ENCODE measurements at regions not wholly inside any gene's neighbourhood (a gene's known extent, or its start where the extent isn't known, plus 50 kb on each side); places are given as distances from the start of the nearest gene placed in this dataset.
"Not testable (repeated sequence)": the region's sequence is repeated elsewhere in the genome, so short reads cannot be mapped to it uniquely, and the experiment has no call there.

- no peak for DNase-seq
- no peaks in the 10 kb centered on the region for H3K9me3 Mint-ChIP-seq (ENCODE audit: low read depth)
- CTCF ChIA-PET, result interaction anchor here (0.6 kb wide), 1 partner anchor 17 kb away, joined by 4 read pairs; no protein-coding TSS in a partner anchor
- peaks cover 8% of the 10 kb centered on the region for H3K4me1 Mint-ChIP-seq
- no peaks in the 10 kb centered on the region for H3K36me3 Mint-ChIP-seq (ENCODE audit: low read depth)
- ATAC-seq, result no peak
- intact Hi-C loops (cut with DNase I, micrococcal nuclease), result no loop called here
- POLR2A ChIA-PET, result no interaction called here
- no peak overlapping the region for H3K4me3 Mint-ChIP-seq
- no peak overlapping the region for H3K27ac Mint-ChIP-seq
- H3K27me3 Mint-ChIP-seq, result peaks cover 54% of the 10 kb centered on the region
Measured at GRCh38 chr14:103277931-103278330, 56.1 kb upstream of the EIF5 start.

- no peaks in the 10 kb centered on the region for H3K36me3 Mint-ChIP-seq (ENCODE audit: low read depth)
- no peaks in the 10 kb centered on the region for H3K9me3 Mint-ChIP-seq (ENCODE audit: low read depth)
- H3K27me3 Mint-ChIP-seq, result peaks cover 57% of the 10 kb centered on the region
- ATAC-seq (peak; percentile 9), DNase-seq (peak; percentile 24)
- H3K4me3 Mint-ChIP-seq, result no peak overlapping the region
- POLR2A ChIA-PET, result no interaction called here
- intact Hi-C loops (cut with DNase I, micrococcal nuclease), result no loop called here
- CTCF ChIA-PET, result no interaction called here
- H3K4me1 Mint-ChIP-seq, result peaks cover 8% of the 10 kb centered on the region
- no peak overlapping the region for H3K27ac Mint-ChIP-seq
Measured at GRCh38 chr14:103279142-103280025, 54.7 kb upstream of the EIF5 start.

- ChIA-PET POLR2A (no interaction called here), CTCF (no interaction called here)
- no peak for DNase-seq
- H3K4me3 Mint-ChIP-seq, result no peak overlapping the region
- no peak overlapping the region for H3K27ac Mint-ChIP-seq
- H3K4me1 Mint-ChIP-seq, result peaks cover 8% of the 10 kb centered on the region
- no peaks in the 10 kb centered on the region for H3K36me3 Mint-ChIP-seq (ENCODE audit: low read depth)
- peaks cover 54% of the 10 kb centered on the region for H3K27me3 Mint-ChIP-seq
- no peaks in the 10 kb centered on the region for H3K9me3 Mint-ChIP-seq (ENCODE audit: low read depth)
- intact Hi-C loops (cut with DNase I, micrococcal nuclease), result no loop called here
- no peak for ATAC-seq
Measured at GRCh38 chr14:103280278-103280928, 53.6 kb upstream of the EIF5 start.

- intact Hi-C loops (cut with DNase I, micrococcal nuclease), result no loop called here
- H3K27ac Mint-ChIP-seq, result no peak overlapping the region
- ChIA-PET POLR2A (no interaction called here), CTCF (interaction anchor here (0.5 to 1.2 kb wide), 3 partner anchors 10 to 136 kb away, joined by 3 read pairs; no protein-coding TSS in a partner anchor)
- no peak for DNase-seq
- H3K9me3 Mint-ChIP-seq (ENCODE audit: low read depth), result no peaks in the 10 kb centered on the region
- H3K4me1 Mint-ChIP-seq, result peaks cover 8% of the 10 kb centered on the region
- ATAC-seq, result no peak
- no peak overlapping the region for H3K4me3 Mint-ChIP-seq
- peaks cover 51% of the 10 kb centered on the region for H3K27me3 Mint-ChIP-seq
- no peaks in the 10 kb centered on the region for H3K36me3 Mint-ChIP-seq (ENCODE audit: low read depth)
Measured at GRCh38 chr14:103281496-103282231, 52.4 kb upstream of the EIF5 start.

GRCh38 chr14:103282309-103282708 lies 51.7 kb upstream of the EIF5 start:
- intact Hi-C loops (cut with DNase I, micrococcal nuclease); DNase-seq; POLR2A ChIA-PET; H3K4me1 Mint-ChIP-seq; H3K36me3 Mint-ChIP-seq (ENCODE audit: low read depth); ATAC-seq; H3K4me3 Mint-ChIP-seq; H3K27ac Mint-ChIP-seq; H3K9me3 Mint-ChIP-seq (ENCODE audit: low read depth): not testable (repeated sequence)
- peaks cover 51% of the 10 kb centered on the region for H3K27me3 Mint-ChIP-seq
- CTCF ChIA-PET, result interaction anchor here (1.2 kb wide), 1 partner anchor 136 kb away, joined by 3 read pairs; no protein-coding TSS in a partner anchor

GRCh38 chr14:103282932-103283331 lies 51.1 kb upstream of the EIF5 start:
- H3K4me1 Mint-ChIP-seq, result peaks cover 8% of the 10 kb centered on the region
- H3K27me3 Mint-ChIP-seq, result peaks cover 48% of the 10 kb centered on the region
- no peaks in the 10 kb centered on the region for H3K9me3 Mint-ChIP-seq (ENCODE audit: low read depth)
- POLR2A ChIA-PET, result no interaction called here
- CTCF ChIA-PET, result interaction anchor here (0.6 kb wide), 1 partner anchor 9 kb away, joined by 3 read pairs; no protein-coding TSS in a partner anchor
- H3K36me3 Mint-ChIP-seq (ENCODE audit: low read depth), result no peaks in the 10 kb centered on the region
- no peak overlapping the region for H3K27ac Mint-ChIP-seq
- no peak overlapping the region for H3K4me3 Mint-ChIP-seq
- no peak for DNase-seq
- ATAC-seq, result no peak
- intact Hi-C loops (cut with DNase I, micrococcal nuclease), result no loop called here

- H3K4me3 Mint-ChIP-seq, result no peak overlapping the region
- no peak overlapping the region for H3K27ac Mint-ChIP-seq
- no peaks in the 10 kb centered on the region for H3K9me3 Mint-ChIP-seq (ENCODE audit: low read depth)
- ATAC-seq, result no peak
- ChIA-PET CTCF (no interaction called here), POLR2A (no interaction called here)
- H3K27me3 Mint-ChIP-seq, result peaks cover 46% of the 10 kb centered on the region
- no peak for DNase-seq
- H3K36me3 Mint-ChIP-seq (ENCODE audit: low read depth), result no peaks in the 10 kb centered on the region
- intact Hi-C loops (cut with DNase I, micrococcal nuclease), result no loop called here
- H3K4me1 Mint-ChIP-seq, result peaks cover 8% of the 10 kb centered on the region
Measured at GRCh38 chr14:103283916-103284315, 50.1 kb upstream of the EIF5 start.
